HCT116 (cell line): ENCODE measurements at regions not wholly inside any gene's neighbourhood (a gene's known extent, or its start where the extent isn't known, plus 50 kb on each side); places are given as distances from the start of the nearest gene placed in this dataset.

ENCODE experiments used
- ATAC-seq: fragments of 200-7000 bp; cut with Tn5 transposase; 2 replicates; pipeline ENCODE4 v1.9.1; 2020; ENCODE audit warnings: mild to moderate bottlenecking, moderate library complexity
- BruUV-seq: library from RNA; stranded (reverse); fragments of 400-500 nt; replicated peaks from 2 replicates; lab custom pipeline; 2021; lab: Mats Ljungman, UMichigan
- CTCF ChIA-PET: fragments of 300-600 bp; sonication (Branson Sonifier 250); formaldehyde crosslinking; loops from one replicate; lab custom pipeline; 2021; ENCODE audit warnings: antibody characterized with exemption; lab: Charles Lee
- POLR2A ChIA-PET: fragments of 300-600, 350-600 bp; sonication (Branson Sonifier 250); formaldehyde crosslinking; loops from one replicate; lab custom pipeline; 2021; ENCODE audit warnings: antibody characterized with exemption; lab: Charles Lee
- RAD21 ChIA-PET, 2 experiments: fragments of 300-600 bp; sonication (Branson Sonifier 250); formaldehyde crosslinking; loops; one replicate each; lab custom pipeline; 2023; ENCODE audit warnings: low total read pairs in 2 of 2; ENCODE audit not compliant: uncharacterized antibody in 2 of 2, unreplicated experiment in 2 of 2, low non-redundant PET in 1 of 2; lab: Charles Lee
- DNase-seq: peaks from one replicate; pipeline ENCODE4 v3.0.0-alpha.2; 2010; ENCODE audit warnings: low read depth, low spot score
- H2AFZ ChIP-seq: fragments of 200-600 bp; shearing (Covaris generic), sonication (generic); 2 replicates; pipeline ENCODE4 v1.6.1; 2017; ENCODE audit warnings: low read depth, mixed run types, mixed read lengths, antibody characterized with exemption, low read length; ENCODE audit not compliant: poor library complexity, severe bottlenecking
- H3K27ac ChIP-seq: 2 replicates; pipeline ENCODE4 v1.5.1; 2012; ENCODE audit warnings: low read depth, low read length
- H3K27me3 ChIP-seq: fragments of 200-600 bp; sonication (generic); 2 replicates; pipeline ENCODE4 v1.6.1; 2016; ENCODE audit warnings: mixed run types, low read length, mixed read lengths; ENCODE audit not compliant: insufficient read depth
- H3K36me3 ChIP-seq, 2 experiments: fragments of 200-500 bp in 1 of 2; fragments of 200-600 bp in 1 of 2; sonication (Bioruptor generic) in 1 of 2; sonication (generic) in 1 of 2; 2 replicates each; pipeline versions ENCODE4 v1.5.1 to v1.6.1; 2014 to 2016; ENCODE audit warnings: low read length in 2 of 2, inconsistent platforms in 1 of 2, mixed read lengths in 1 of 2, mixed run types in 1 of 2; ENCODE audit not compliant: insufficient read depth in 2 of 2, control insufficient read depth in 1 of 2
- H3K4me1 ChIP-seq, 2 experiments: fragments of 200-600 bp in 1 of 2; sonication (generic) in 1 of 2; 2 replicates each; pipeline versions ENCODE4 v1.5.1 to v1.6.1; 2012 to 2017; ENCODE audit warnings: low read length in 2 of 2, inconsistent platforms in 1 of 2, mild to moderate bottlenecking in 1 of 2, mixed read lengths in 1 of 2, mixed run types in 1 of 2, moderate library complexity in 1 of 2; ENCODE audit not compliant: insufficient read depth in 2 of 2, control insufficient read depth in 1 of 2
- H3K4me2 ChIP-seq: fragments of 200-600 bp; sonication (generic); 2 replicates; pipeline ENCODE4 v1.6.1; 2017; ENCODE audit warnings: mixed run types, low read length, mixed read lengths
- H3K4me3 ChIP-seq, 2 experiments: fragments of 200-600 bp in 1 of 2; sonication (generic) in 1 of 2; replicated peaks in 1 of 2; 2 replicates each; pipeline ENCODE4 v1.5.1; 2011 to 2016; ENCODE audit warnings: low read length in 2 of 2, control low read depth in 1 of 2, low read depth in 1 of 2, mild to moderate bottlenecking in 1 of 2, mixed read lengths in 1 of 2, mixed run types in 1 of 2
- H3K79me2 ChIP-seq: fragments of 200-600 bp; sonication (generic); 2 replicates; pipeline ENCODE4 v1.6.1; 2017; ENCODE audit warnings: mild to moderate bottlenecking, mixed run types, low read length, moderate library complexity, mixed read lengths; ENCODE audit not compliant: insufficient read depth
- H3K9ac ChIP-seq: fragments of 200-600 bp; sonication (generic); 2 replicates; pipeline ENCODE4 v1.6.1; 2016; ENCODE audit warnings: low read length, mixed read lengths
- H3K9me2 ChIP-seq: fragments of 200-600 bp; sonication (generic), shearing (Covaris generic); 2 replicates; pipeline ENCODE4 v1.6.1; 2017; ENCODE audit warnings: mixed run types, mild to moderate bottlenecking, moderate library complexity; ENCODE audit not compliant: insufficient read depth
- H3K9me3 ChIP-seq, 2 experiments: fragments of 200-500 bp in 1 of 2; fragments of 200-600 bp in 1 of 2; sonication (Bioruptor generic) in 1 of 2; sonication (generic) in 1 of 2; 2 replicates each; pipeline ENCODE4 v1.6.1; 2014 to 2017; ENCODE audit warnings: low read length in 2 of 2, mixed read lengths in 2 of 2, inconsistent platforms in 1 of 2, low read depth in 1 of 2, mild to moderate bottlenecking in 1 of 2, mixed run types in 1 of 2, moderate library complexity in 1 of 2; ENCODE audit not compliant: control insufficient read depth in 1 of 2, insufficient read depth in 1 of 2
- H4K20me1 ChIP-seq: fragments of 200-600 bp; sonication (generic), shearing (Covaris generic); 2 replicates; pipeline ENCODE4 v1.6.1; 2017; ENCODE audit warnings: mixed run types, mild to moderate bottlenecking, moderate library complexity; ENCODE audit not compliant: insufficient read depth
- ATF3 ChIP-seq: IDR thresholded peaks from 2 replicates; pipeline ENCODE4 v1.6.1; 2012
- CEBPB ChIP-seq: IDR thresholded peaks from 2 replicates; pipeline ENCODE4 v1.6.1; 2012; ENCODE audit warnings: low read depth
- CTCF ChIP-seq, 3 experiments: fragments of 200-600 bp in 1 of 3; sonication (generic) in 1 of 3; IDR thresholded peaks in 2 of 3; conservative IDR thresholded peaks in 1 of 3; 2 replicates each; pipeline ENCODE4 v1.5.1; 2012 to 2017; ENCODE audit warnings: low read depth in 2 of 3, low read length in 2 of 3, antibody characterized with exemption in 1 of 3, borderline replicate concordance in 1 of 3, control low read depth in 1 of 3, mild to moderate bottlenecking in 1 of 3, mixed read lengths in 1 of 3, mixed run types in 1 of 3, moderate library complexity in 1 of 3; ENCODE audit not compliant: insufficient read depth in 1 of 3
- ELF1 ChIP-seq: IDR thresholded peaks from 2 replicates; pipeline ENCODE4 v1.6.1; 2012; ENCODE audit warnings: low read depth, borderline replicate concordance
- EZH2 ChIP-seq: fragments of 200-600 bp; sonication (generic); IDR thresholded peaks from 2 replicates; pipeline ENCODE4 v1.6.1; 2017; ENCODE audit warnings: antibody characterized with exemption, mixed run types
- FOSL1 ChIP-seq: IDR thresholded peaks from 2 replicates; pipeline ENCODE4 v1.6.1; 2012; ENCODE audit warnings: low read depth
- JUND ChIP-seq: IDR thresholded peaks from 2 replicates; pipeline ENCODE4 v1.6.1; 2012
- MAX ChIP-seq: IDR thresholded peaks from 2 replicates; pipeline ENCODE4 v1.6.1; 2012
- POLR2A ChIP-seq: IDR thresholded peaks from 2 replicates; pipeline ENCODE4 v1.7.0; 2011; ENCODE audit warnings: borderline replicate concordance; ENCODE audit not compliant: insufficient read depth, insufficient read length; ENCODE audit errors: extremely low read depth
- POLR2AphosphoS5 ChIP-seq: IDR thresholded peaks from 2 replicates; pipeline ENCODE4 v1.6.1; 2011; ENCODE audit warnings: mild to moderate bottlenecking, low read depth, low read length, moderate library complexity
- RAD21 ChIP-seq: IDR thresholded peaks from 2 replicates; pipeline ENCODE4 v1.6.1; 2012; ENCODE audit warnings: low read depth, mild to moderate bottlenecking
- REST ChIP-seq: IDR thresholded peaks from 2 replicates; pipeline ENCODE4 v1.6.1; 2012; ENCODE audit warnings: low read depth
- SIN3A ChIP-seq: IDR thresholded peaks from 2 replicates; pipeline ENCODE4 v1.6.1; 2012; ENCODE audit warnings: low read depth
- SP1 ChIP-seq: IDR thresholded peaks from 2 replicates; pipeline ENCODE4 v1.6.1; 2012; ENCODE audit warnings: low read depth
- SRF ChIP-seq: IDR thresholded peaks from 2 replicates; pipeline ENCODE4 v1.6.1; 2012; ENCODE audit warnings: low read depth
- TCF7L2 ChIP-seq: IDR thresholded peaks from 2 replicates; pipeline ENCODE4 v1.7.0; 2011; ENCODE audit warnings: borderline replicate concordance, inconsistent platforms; ENCODE audit not compliant: insufficient read depth, insufficient read length; ENCODE audit errors: extremely low read depth
- ZBTB33 ChIP-seq: IDR thresholded peaks from 2 replicates; pipeline ENCODE4 v1.6.1; 2011; ENCODE audit warnings: mild to moderate bottlenecking, low read length, moderate library complexity; ENCODE audit not compliant: insufficient replicate concordance; ENCODE audit errors: extremely low read depth
- ZFX ChIP-seq: fragments of 450-650 bp; IDR thresholded peaks from 2 replicates; pipeline ENCODE4 v1.6.1; 2017
- intact Hi-C: fragments of 100-400 bp; cut with micrococcal nuclease; formaldehyde crosslinking; loops from 2 replicates; pipeline ENCODE4 v1.10.0; 2022

- TF ChIP-seq ZBTB33 (no peak), ELF1 (no peak), CEBPB (no peak), SP1 (no peak), POLR2A (no peak)
Observed at GRCh38 chr6:90868256-90868655, 281.4 kb upstream of the MAP3K7 start (continued).

- POLR2A ChIA-PET, result no interaction called here
- H2AFZ ChIP-seq, result no peak overlapping the region
Observed at GRCh38 chr6:90865513-90865912, 278.6 kb upstream of the MAP3K7 start.

More at GRCh38 chr6:90865513-90865912, 278.6 kb upstream of the MAP3K7 start:
- DNase-seq (no peak), ATAC-seq (no peak)
- H3K9me3 ChIP-seq, result no peaks in the 10 kb centered on the region
- H3K4me3 ChIP-seq, result no peak overlapping the region
- H3K27ac ChIP-seq, result no peak overlapping the region
- TF ChIP-seq TCF7L2 (no peak), FOSL1 (no peak), CTCF (IDR thresholded peaks at IDR 0.05 in 2 of 3, conservative IDR thresholded peaks at IDR 0.05 in 1 of 3; ENCODE audit: borderline replicate concordance in 1 of 3, insufficient read depth in 1 of 3, low read depth in 2 of 3, low read length in 2 of 3) (no peak), EZH2 (no peak), ATF3 (no peak), REST (no peak), MAX (no peak), RAD21 (no peak), ZFX (no peak), SIN3A (no peak), POLR2AphosphoS5 (no peak), JUND (no peak), SRF (no peak)
- no TSS peak for BruUV-seq
- ChIA-PET RAD21 (no interaction called here), CTCF (no interaction called here)
- intact Hi-C loops, result no loop called here
- no peak overlapping the region for H3K9ac ChIP-seq
- no peaks in the 10 kb centered on the region for H4K20me1 ChIP-seq
- H3K4me2 ChIP-seq, result no peak overlapping the region
- no peaks in the 10 kb centered on the region for H3K79me2 ChIP-seq
- no peaks in the 10 kb centered on the region for H3K27me3 ChIP-seq
- H3K4me1 ChIP-seq, result no peaks in the 10 kb centered on the region
- H3K36me3 ChIP-seq, result no peaks in the 10 kb centered on the region
- no peaks in the 10 kb centered on the region for H3K9me2 ChIP-seq
